ENCODE measurements at regions not wholly inside any gene's neighbourhood (a gene's known extent, or its start where the extent isn't known, plus 50 kb on each side); places are given as distances from the start of the nearest gene placed in this dataset.

DNA sequence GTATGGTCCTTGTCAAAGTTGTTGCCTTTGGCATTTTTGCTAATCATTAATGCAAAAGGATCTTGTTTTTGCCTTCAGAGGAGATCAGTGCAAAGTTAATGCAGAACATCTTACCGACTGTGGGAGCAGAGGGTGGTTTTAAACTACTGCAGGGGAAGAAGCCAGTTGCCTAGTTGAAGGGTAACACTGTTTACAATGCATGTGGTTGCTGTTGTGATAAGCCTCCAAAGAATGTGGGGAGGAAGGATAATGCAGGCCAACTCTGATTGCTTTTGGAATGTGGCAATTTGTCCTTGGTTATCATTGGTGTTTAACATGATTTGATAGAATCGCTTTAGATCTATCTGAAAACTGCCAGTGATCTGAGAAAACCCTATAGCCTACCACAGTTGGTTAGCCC is 204.3 kb upstream of the TLL1 start:
- H3K4me1 ChIP-seq (ENCODE audit: control insufficient read depth in 2 of 2, insufficient read depth in 1 of 2, low read depth in 1 of 2, low read length in 2 of 2), result peaks cover 1 to 7% of the 10 kb centered on the region in 2 donors
- no peak overlapping the region for H2BK12ac ChIP-seq (ENCODE audit: low read length)
- H3K79me1 ChIP-seq (ENCODE audit: low read depth, low read length), result no peaks in the 10 kb centered on the region
- no peak overlapping the region for H2BK5ac ChIP-seq (ENCODE audit: low read length)
- no peak overlapping the region for H3K27ac ChIP-seq (replicated peaks; ENCODE audit: low read length)
- H3K18ac ChIP-seq (ENCODE audit: low read length), result no peak overlapping the region
- no peaks in the 10 kb centered on the region for H3K27me3 ChIP-seq (ENCODE audit: control insufficient read depth in 3 of 3, insufficient read depth in 3 of 3, low read depth in 1 of 3, low read length in 3 of 3)
- H2BK120ac ChIP-seq (ENCODE audit: low read depth, low read length), result no peak overlapping the region
- no peak overlapping the region for H2AFZ ChIP-seq (ENCODE audit: low read length)
- no peak for DNase-seq (ENCODE audit: low spot score)
- WGBS, 2 donors (ENCODE audit: extremely low coverage in 2 of 2, insufficient read length in 2 of 2, insufficient replicate concordance in 1 of 2), result no CpG with 5 or more reads among the region's 2 CpGs
- no peak overlapping the region for H3K4me3 ChIP-seq (ENCODE audit: low read length in 2 of 2)
- H2BK15ac ChIP-seq (ENCODE audit: low read length), result no peak overlapping the region
- H3K4ac ChIP-seq (ENCODE audit: low read length), result no peak overlapping the region
- no peak overlapping the region for H3K14ac ChIP-seq (ENCODE audit: low read length)
- no peak overlapping the region for H4K8ac ChIP-seq (ENCODE audit: low read depth, low read length)
- no peaks in the 10 kb centered on the region for H3K36me3 ChIP-seq (replicated peaks in 1 of 2; ENCODE audit: control insufficient read depth in 2 of 2, insufficient read depth in 2 of 2, low read length in 2 of 2)
- no peak overlapping the region for H3K9ac ChIP-seq (ENCODE audit: low read depth, low read length, poor library complexity)
- no peak overlapping the region for H3K23ac ChIP-seq (ENCODE audit: low read depth, low read length, poor library complexity)
- H4K91ac ChIP-seq (ENCODE audit: low read depth, low read length, poor library complexity), result no peak overlapping the region
- H2AK5ac ChIP-seq (ENCODE audit: low read depth, low read length), result no peak overlapping the region
- no peak overlapping the region for H3K4me2 ChIP-seq (ENCODE audit: insufficient read depth, low read length, poor library complexity, severe bottlenecking)
- H3K9me3 ChIP-seq (replicated peaks in 1 of 2; ENCODE audit: control insufficient read depth in 2 of 2, insufficient read depth in 1 of 2, low read depth in 1 of 2, low read length in 2 of 2), result no peaks in the 10 kb centered on the region

DNA sequence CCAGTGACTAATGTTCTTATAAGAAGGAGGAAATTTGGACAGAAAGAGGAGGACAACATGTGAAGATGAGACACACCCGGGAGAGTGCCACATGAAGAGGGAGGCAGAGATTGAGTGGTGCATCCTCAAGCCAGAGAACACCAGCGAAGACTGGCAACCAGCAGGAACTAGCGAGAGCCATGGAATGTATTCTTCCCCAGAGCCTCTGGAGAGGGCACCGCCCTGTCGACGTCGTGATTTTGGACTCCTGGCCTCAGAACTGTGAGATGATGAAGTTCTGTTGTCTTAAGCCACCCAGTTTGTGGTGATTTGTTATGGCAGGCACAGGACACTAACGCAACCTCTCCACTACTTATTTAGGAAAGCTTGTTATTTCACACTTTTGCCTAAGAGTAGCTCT is 196.0 kb upstream of the TLL1 start:
- H3K18ac ChIP-seq (ENCODE audit: low read length), result no peak overlapping the region
- H3K9me3 ChIP-seq (replicated peaks in 1 of 2; ENCODE audit: control insufficient read depth in 2 of 2, insufficient read depth in 1 of 2, low read depth in 1 of 2, low read length in 2 of 2), result no peaks in the 10 kb centered on the region
- no peak overlapping the region for H3K4me3 ChIP-seq (ENCODE audit: low read length in 2 of 2)
- no peak overlapping the region for H2BK5ac ChIP-seq (ENCODE audit: low read length)
- H2AFZ ChIP-seq (ENCODE audit: low read length), result no peak overlapping the region
- no peak for DNase-seq (ENCODE audit: low spot score)
- no peak overlapping the region for H4K8ac ChIP-seq (ENCODE audit: low read depth, low read length)
- H2BK15ac ChIP-seq (ENCODE audit: low read length), result no peak overlapping the region
- H2AK5ac ChIP-seq (ENCODE audit: low read depth, low read length), result no peak overlapping the region
- H3K4me2 ChIP-seq (ENCODE audit: insufficient read depth, low read length, poor library complexity, severe bottlenecking), result no peak overlapping the region
- no peak overlapping the region for H2BK120ac ChIP-seq (ENCODE audit: low read depth, low read length)
- no peaks in the 10 kb centered on the region for H3K79me1 ChIP-seq (ENCODE audit: low read depth, low read length)
- peaks cover 0 to 3% of the 10 kb centered on the region in 2 donors for H3K4me1 ChIP-seq (ENCODE audit: control insufficient read depth in 2 of 2, insufficient read depth in 1 of 2, low read depth in 1 of 2, low read length in 2 of 2)
- H4K91ac ChIP-seq (ENCODE audit: low read depth, low read length, poor library complexity), result no peak overlapping the region
- H3K9ac ChIP-seq (ENCODE audit: low read depth, low read length, poor library complexity), result no peak overlapping the region
- no peak overlapping the region for H2BK12ac ChIP-seq (ENCODE audit: low read length)
- H3K14ac ChIP-seq (ENCODE audit: low read length), result no peak overlapping the region
- H3K27me3 ChIP-seq (ENCODE audit: control insufficient read depth in 3 of 3, insufficient read depth in 3 of 3, low read depth in 1 of 3, low read length in 3 of 3), result no peaks in the 10 kb centered on the region
- H3K23ac ChIP-seq (ENCODE audit: low read depth, low read length, poor library complexity), result no peak overlapping the region
- no peaks in the 10 kb centered on the region for H3K36me3 ChIP-seq (replicated peaks in 1 of 2; ENCODE audit: control insufficient read depth in 2 of 2, insufficient read depth in 2 of 2, low read length in 2 of 2)
- no peak overlapping the region for H3K27ac ChIP-seq (replicated peaks; ENCODE audit: low read length)
- H3K4ac ChIP-seq (ENCODE audit: low read length), result no peak overlapping the region
- no CpG with 5 or more reads among the region's 8 CpGs for WGBS, 2 donors (ENCODE audit: extremely low coverage in 2 of 2, insufficient read length in 2 of 2, insufficient replicate concordance in 1 of 2)

DNA sequence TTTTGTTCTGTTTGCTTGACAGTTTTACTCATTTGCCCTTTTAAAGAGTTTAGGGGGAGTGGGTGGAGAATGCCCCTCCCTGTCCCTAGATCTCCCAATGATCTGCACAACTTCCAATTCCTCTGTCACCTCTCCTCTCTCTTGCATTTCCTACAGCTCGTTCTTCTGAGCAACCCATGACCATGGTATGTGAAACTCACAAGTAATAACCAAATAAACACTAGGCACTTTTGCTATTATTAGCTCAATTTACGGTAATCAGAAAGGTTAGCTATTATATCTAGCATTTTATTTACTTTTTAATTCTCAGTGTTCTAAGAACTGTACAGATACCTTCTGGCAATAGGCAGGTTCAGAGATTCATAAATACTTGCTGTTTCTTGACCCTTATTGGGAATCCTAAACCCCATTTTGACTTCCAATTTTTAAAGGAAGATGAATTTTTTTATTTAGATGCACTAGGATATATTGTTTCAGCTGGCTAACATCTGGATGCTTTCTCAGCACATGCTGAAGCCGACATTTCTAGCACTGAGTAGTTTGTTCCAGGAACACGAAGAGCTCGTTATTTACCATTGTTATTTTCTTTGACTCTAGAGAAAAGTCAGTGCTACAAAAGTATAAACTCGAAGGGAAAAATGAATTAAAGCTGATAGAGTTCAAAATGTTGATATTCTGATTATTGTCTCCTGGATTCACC is 194.7 kb upstream of the TLL1 start:
- Histone ChIP-seq H3K9me3 (replicated peaks in 1 of 2; ENCODE audit: control insufficient read depth in 2 of 2, insufficient read depth in 1 of 2, low read depth in 1 of 2, low read length in 2 of 2) (no peaks in the 10 kb centered on the region), H2AK5ac (ENCODE audit: low read depth, low read length) (no peak overlapping the region), H3K4me2 (ENCODE audit: insufficient read depth, low read length, poor library complexity, severe bottlenecking) (no peak overlapping the region), H3K23ac (ENCODE audit: low read depth, low read length, poor library complexity) (no peak overlapping the region), H4K8ac (ENCODE audit: low read depth, low read length) (no peak overlapping the region), H3K18ac (ENCODE audit: low read length) (no peak overlapping the region), H3K4me3 (ENCODE audit: low read length in 2 of 2) (no peak overlapping the region), H2BK120ac (ENCODE audit: low read depth, low read length) (no peak overlapping the region), H2BK12ac (ENCODE audit: low read length) (no peak overlapping the region), H2AFZ (ENCODE audit: low read length) (no peak overlapping the region), H3K4me1 (ENCODE audit: control insufficient read depth in 2 of 2, insufficient read depth in 1 of 2, low read depth in 1 of 2, low read length in 2 of 2) (peaks cover 0 to 3% of the 10 kb centered on the region in 2 donors), H3K36me3 (replicated peaks in 1 of 2; ENCODE audit: control insufficient read depth in 2 of 2, insufficient read depth in 2 of 2, low read length in 2 of 2) (no peaks in the 10 kb centered on the region), H3K27me3 (ENCODE audit: control insufficient read depth in 3 of 3, insufficient read depth in 3 of 3, low read depth in 1 of 3, low read length in 3 of 3) (no peaks in the 10 kb centered on the region), H3K14ac (ENCODE audit: low read length) (no peak overlapping the region), H3K27ac (replicated peaks; ENCODE audit: low read length) (no peak overlapping the region), H3K4ac (ENCODE audit: low read length) (no peak overlapping the region), H3K9ac (ENCODE audit: low read depth, low read length, poor library complexity) (no peak overlapping the region), H4K91ac (ENCODE audit: low read depth, low read length, poor library complexity) (no peak overlapping the region), H2BK5ac (ENCODE audit: low read length) (no peak overlapping the region), H2BK15ac (ENCODE audit: low read length) (no peak overlapping the region), H3K79me1 (ENCODE audit: low read depth, low read length) (no peaks in the 10 kb centered on the region)
- DNase-seq (ENCODE audit: low spot score), result no peak
- WGBS, 2 donors (ENCODE audit: extremely low coverage in 2 of 2, insufficient read length in 2 of 2, insufficient replicate concordance in 1 of 2), result no CpG with 5 or more reads among the region's 6 CpGs

DNA sequence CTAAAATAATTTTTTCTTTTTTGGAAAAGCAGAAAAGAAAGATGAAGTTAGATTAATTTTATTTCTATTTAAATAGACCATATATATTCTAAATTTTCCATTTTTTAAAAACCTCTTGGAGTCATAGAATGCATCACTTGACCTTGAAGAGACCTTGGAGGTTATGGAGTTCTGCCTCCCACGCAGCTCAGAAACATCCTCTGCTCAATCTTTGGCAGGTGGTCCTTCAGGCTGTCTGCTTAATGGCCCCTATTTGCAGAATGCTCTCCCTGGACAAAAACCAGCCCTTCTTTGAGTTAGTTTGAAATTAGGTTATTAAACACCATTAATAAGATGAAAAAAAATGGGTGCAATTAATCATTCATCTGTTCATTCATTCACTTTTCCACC is 194.1 kb upstream of the TLL1 start:
- Histone ChIP-seq H2BK12ac (ENCODE audit: low read length) (no peak overlapping the region), H4K91ac (ENCODE audit: low read depth, low read length, poor library complexity) (no peak overlapping the region), H3K4ac (ENCODE audit: low read length) (no peak overlapping the region), H3K79me1 (ENCODE audit: low read depth, low read length) (no peaks in the 10 kb centered on the region), H3K27ac (replicated peaks; ENCODE audit: low read length) (no peak overlapping the region), H2AFZ (ENCODE audit: low read length) (no peak overlapping the region), H3K4me3 (ENCODE audit: low read length in 2 of 2) (no peak overlapping the region), H3K23ac (ENCODE audit: low read depth, low read length, poor library complexity) (no peak overlapping the region), H3K4me2 (ENCODE audit: insufficient read depth, low read length, poor library complexity, severe bottlenecking) (no peak overlapping the region), H4K8ac (ENCODE audit: low read depth, low read length) (no peak overlapping the region), H3K9ac (ENCODE audit: low read depth, low read length, poor library complexity) (no peak overlapping the region), H3K18ac (ENCODE audit: low read length) (no peak overlapping the region), H2BK15ac (ENCODE audit: low read length) (no peak overlapping the region), H3K27me3 (ENCODE audit: control insufficient read depth in 3 of 3, insufficient read depth in 3 of 3, low read depth in 1 of 3, low read length in 3 of 3) (no peaks in the 10 kb centered on the region), H2BK120ac (ENCODE audit: low read depth, low read length) (no peak overlapping the region), H3K36me3 (replicated peaks in 1 of 2; ENCODE audit: control insufficient read depth in 2 of 2, insufficient read depth in 2 of 2, low read length in 2 of 2) (no peaks in the 10 kb centered on the region), H3K9me3 (replicated peaks in 1 of 2; ENCODE audit: control insufficient read depth in 2 of 2, insufficient read depth in 1 of 2, low read depth in 1 of 2, low read length in 2 of 2) (no peaks in the 10 kb centered on the region), H2AK5ac (ENCODE audit: low read depth, low read length) (no peak overlapping the region), H3K4me1 (ENCODE audit: control insufficient read depth in 2 of 2, insufficient read depth in 1 of 2, low read depth in 1 of 2, low read length in 2 of 2) (no peaks in the 10 kb centered on the region), H3K14ac (ENCODE audit: low read length) (no peak overlapping the region), H2BK5ac (ENCODE audit: low read length) (no peak overlapping the region)
- DNase-seq (ENCODE audit: low spot score), result no peak
- no CpG with 5 or more reads among the region's 1 CpG for WGBS, 2 donors (ENCODE audit: extremely low coverage in 2 of 2, insufficient read length in 2 of 2, insufficient replicate concordance in 1 of 2)

All from neuronal stem cell (in vitro differentiated cells).